ENCODE measurements at regions not wholly inside any gene's neighbourhood (a gene's known extent, or its start where the extent isn't known, plus 50 kb on each side); places are given as distances from the start of the nearest gene placed in this dataset.
"Not testable (repeated sequence)": the region's sequence is repeated elsewhere in the genome, so short reads cannot be mapped to it uniquely, and the experiment has no call there.

- TF ChIP-seq CTCF (IDR thresholded peaks at IDR 0.05; ENCODE audit: low read depth, low read length, missing control alignments): no peak
- H3K4me3 ChIP-seq (replicated peaks; ENCODE audit: low read depth, low read length): no peak overlapping the region
- no peak for DNase-seq (ENCODE audit: extremely low read depth, low read depth)
These were observed 73.7 kb upstream of the SLC1A4 start for GRCh38 chr2:64915510-64915900.

- peak overlapping the region; percentile 39 for H3K4me3 ChIP-seq (replicated peaks; ENCODE audit: low read depth, low read length)
- DNase-seq (ENCODE audit: extremely low read depth, low read depth): no peak
- no peak for TF ChIP-seq CTCF (IDR thresholded peaks at IDR 0.05; ENCODE audit: low read depth, low read length, missing control alignments)
These were observed 70.8 kb upstream of the SLC1A4 start for GRCh38 chr2:64918220-64918886.

GRCh38 chr2:64919261-64919660 is 69.9 kb upstream of the SLC1A4 start:
- no peak for DNase-seq (ENCODE audit: extremely low read depth, low read depth)
- H3K4me3 ChIP-seq (replicated peaks; ENCODE audit: low read depth, low read length): no peak overlapping the region

GRCh38 chr2:64922482-64923384 is 66.5 kb upstream of the SLC1A4 start:
- no peak overlapping the region for H3K4me3 ChIP-seq (replicated peaks; ENCODE audit: low read depth, low read length)
- no peak for DNase-seq (ENCODE audit: extremely low read depth, low read depth)
- no peak for TF ChIP-seq CTCF (IDR thresholded peaks at IDR 0.05; ENCODE audit: low read depth, low read length, missing control alignments)

More at GRCh38 chr2:64919261-64919660, 69.9 kb upstream of the SLC1A4 start:
- no peak for TF ChIP-seq CTCF (IDR thresholded peaks at IDR 0.05; ENCODE audit: low read depth, low read length, missing control alignments)

GRCh38 chr2:64923385-64923710 is 65.9 kb upstream of the SLC1A4 start:
- TF ChIP-seq CTCF (IDR thresholded peaks at IDR 0.05; ENCODE audit: low read depth, low read length, missing control alignments): no peak
- H3K4me3 ChIP-seq (replicated peaks; ENCODE audit: low read depth, low read length): no peak overlapping the region
- DNase-seq (ENCODE audit: extremely low read depth, low read depth): no peak

GRCh38 chr2:64924170-64924934 is 64.8 kb upstream of the SLC1A4 start:
- no peak for TF ChIP-seq CTCF (IDR thresholded peaks at IDR 0.05; ENCODE audit: low read depth, low read length, missing control alignments)
- no peak overlapping the region for H3K4me3 ChIP-seq (replicated peaks; ENCODE audit: low read depth, low read length)
- no peak for DNase-seq (ENCODE audit: extremely low read depth, low read depth)

GRCh38 chr2:64925930-64926722 is 63.1 kb upstream of the SLC1A4 start:
- H3K4me3 ChIP-seq (replicated peaks; ENCODE audit: low read depth, low read length); DNase-seq (ENCODE audit: extremely low read depth, low read depth): not testable (repeated sequence)

All from HFF-Myc (cell line).